HG02970 (cell line): ENCODE measurements at regions not wholly inside any gene's neighbourhood (a gene's known extent, or its start where the extent isn't known, plus 50 kb on each side); places are given as distances from the start of the nearest gene placed in this dataset.

ENCODE experiments used
- ATAC-seq: cut with Tn5 transposase; IDR thresholded peaks from one replicate; pipeline ENCODE4 v1.9.1; 2021; ENCODE audit warnings: mild to moderate bottlenecking, moderate library complexity, moderate number of reproducible peaks; ENCODE audit not compliant: unreplicated experiment, low FRiP score

GRCh38 chr2:37541516-37541915, 129.9 kb downstream of the CDC42EP3 start:
- no peak for ATAC-seq

- no peak for ATAC-seq
These were observed 127.4 kb downstream of the CDC42EP3 start for GRCh38 chr2:37543999-37544557.

GRCh38 chr2:37544591-37545031, 126.8 kb downstream of the CDC42EP3 start:
- ATAC-seq: no peak

GRCh38 chr2:37549598-37549997, 121.8 kb downstream of the CDC42EP3 start:
- no peak for ATAC-seq

GRCh38 chr2:37550190-37550589, 121.3 kb downstream of the CDC42EP3 start:
- ATAC-seq: no peak

GRCh38 chr2:37551783-37552182, 119.7 kb downstream of the CDC42EP3 start:
- no peak for ATAC-seq

GRCh38 chr2:37552339-37552738, 119.1 kb downstream of the CDC42EP3 start:
- no peak for ATAC-seq

GRCh38 chr2:37553411-37554154, 117.9 kb downstream of the CDC42EP3 start:
- ATAC-seq: no peak

- no peak for ATAC-seq
These were observed 117.3 kb downstream of the CDC42EP3 start for GRCh38 chr2:37554155-37554510.

GRCh38 chr2:37554687-37555086, 116.8 kb downstream of the CDC42EP3 start:
- ATAC-seq: no peak

GRCh38 chr2:37555457-37555856, 116.0 kb downstream of the CDC42EP3 start:
- no peak for ATAC-seq

GRCh38 chr2:37556256-37556655, 115.2 kb downstream of the CDC42EP3 start:
- no peak for ATAC-seq

- no peak for ATAC-seq
These were observed 112.8 kb downstream of the CDC42EP3 start for GRCh38 chr2:37558623-37559022.

- ATAC-seq: no peak
These were observed 111.1 kb downstream of the CDC42EP3 start for GRCh38 chr2:37560241-37560848.

GRCh38 chr2:37560863-37561614, 110.4 kb downstream of the CDC42EP3 start:
- no peak for ATAC-seq

GRCh38 chr2:37561615-37562569, 109.5 kb downstream of the CDC42EP3 start:
- ATAC-seq: no peak

- no peak for ATAC-seq
These were observed 107.9 kb downstream of the CDC42EP3 start for GRCh38 chr2:37563375-37564015.

- ATAC-seq: no peak
These were observed 107.1 kb downstream of the CDC42EP3 start for GRCh38 chr2:37564356-37564755.

GRCh38 chr2:37566517-37566981, 104.9 kb downstream of the CDC42EP3 start:
- no peak for ATAC-seq
